ES-I3 (cell line): ENCODE measurements at regions not wholly inside any gene's neighbourhood (a gene's known extent, or its start where the extent isn't known, plus 50 kb on each side); places are given as distances from the start of the nearest gene placed in this dataset.
"Not testable (repeated sequence)": the region's sequence is repeated elsewhere in the genome, so short reads cannot be mapped to it uniquely, and the experiment has no call there.

ENCODE experiments used
- H3K36me3 ChIP-seq: 2 replicates; pipeline ENCODE4 v1.6.1; 2013; ENCODE audit warnings: mild to moderate bottlenecking, low read length, control low read depth, moderate library complexity; ENCODE audit not compliant: insufficient read depth
- H3K4me1 ChIP-seq: 2 replicates; pipeline ENCODE4 v1.6.1; 2013; ENCODE audit warnings: mild to moderate bottlenecking, control low read depth, low read length; ENCODE audit not compliant: insufficient read depth
- H3K9ac ChIP-seq: 2 replicates; pipeline ENCODE4 v1.6.1; 2013; ENCODE audit warnings: low read depth, mild to moderate bottlenecking, low read length, moderate library complexity
- H3K9me3 ChIP-seq: 2 replicates; pipeline ENCODE4 v1.6.1; 2013; ENCODE audit warnings: mild to moderate bottlenecking, low read length, moderate library complexity; ENCODE audit not compliant: control insufficient read depth, insufficient read depth

DNA sequence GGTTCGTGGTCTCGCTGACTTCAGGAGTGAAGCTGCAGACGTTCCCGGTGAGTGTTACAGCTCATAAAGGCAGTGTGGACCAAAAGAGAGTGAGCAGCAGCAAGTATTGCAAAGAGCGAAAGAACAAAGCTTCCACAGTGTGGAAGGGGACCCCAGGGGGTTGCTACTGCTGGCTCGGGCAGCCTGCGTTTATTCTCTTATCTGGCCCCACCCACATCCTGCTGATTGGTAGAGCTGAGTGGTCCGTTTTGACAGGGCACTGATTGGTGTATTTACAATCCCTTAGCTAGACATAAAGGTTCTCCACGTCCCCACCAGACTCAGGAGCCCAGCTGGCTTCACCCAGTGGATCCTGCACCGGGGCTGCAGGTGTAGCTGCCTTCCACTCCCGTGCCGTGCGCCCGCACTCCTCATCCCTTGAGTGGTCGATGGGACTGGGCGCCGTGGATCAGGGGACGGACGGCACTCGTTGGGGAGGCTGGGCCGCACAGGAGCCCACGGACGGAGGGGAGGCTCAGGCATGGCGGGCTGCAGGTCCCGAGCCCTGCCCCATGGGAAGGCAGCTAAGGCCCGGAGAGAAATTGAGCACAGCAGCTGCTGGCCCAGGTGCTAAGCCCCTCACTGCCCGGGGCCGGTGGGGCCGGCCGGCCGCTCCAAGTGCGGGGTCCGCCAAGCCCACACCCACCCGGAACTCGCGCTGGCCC is 2661.6 kb upstream of the PCDH20 start:
- H3K9me3 ChIP-seq, H3K4me1 ChIP-seq, H3K9ac ChIP-seq, H3K36me3 ChIP-seq: not testable (repeated sequence)

DNA sequence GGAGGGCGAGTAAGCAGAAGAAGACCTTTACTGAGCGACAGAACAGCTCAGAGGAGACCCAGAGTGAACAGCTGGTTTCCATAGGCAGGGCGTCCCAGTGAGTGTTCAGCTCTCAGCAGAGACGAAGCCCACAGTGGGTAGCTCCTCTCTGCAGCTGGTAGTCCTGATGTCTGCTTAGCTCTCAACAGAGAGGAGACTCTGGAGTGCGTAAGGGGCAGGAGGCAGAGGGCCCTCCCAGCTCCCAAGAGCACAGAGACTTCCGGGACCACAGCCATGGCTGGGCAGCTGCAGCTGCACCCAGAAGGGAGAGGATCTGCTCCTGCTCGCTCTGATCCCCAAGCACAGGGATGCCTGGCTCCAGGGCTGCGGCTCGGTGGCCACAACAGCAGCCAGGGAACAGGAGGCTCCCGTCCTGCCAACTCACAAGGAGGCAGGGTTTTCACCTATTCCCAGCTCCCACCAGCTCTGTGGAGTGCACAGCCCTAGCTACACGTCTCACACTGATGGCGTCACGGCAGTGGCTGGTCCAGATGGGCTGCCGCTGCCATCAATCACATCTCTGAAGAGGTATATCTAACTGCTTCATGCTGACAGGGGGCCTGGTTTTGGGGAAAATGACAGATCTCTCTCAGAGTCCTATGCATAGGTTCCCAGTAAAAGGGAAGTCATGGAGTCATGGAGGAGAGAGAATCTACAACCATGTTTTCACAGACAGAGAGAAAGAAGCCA is 2660.1 kb upstream of the PCDH20 start:
- H3K9ac ChIP-seq: no peak overlapping the region
- H3K4me1 ChIP-seq: no peaks in the 10 kb centered on the region

DNA sequence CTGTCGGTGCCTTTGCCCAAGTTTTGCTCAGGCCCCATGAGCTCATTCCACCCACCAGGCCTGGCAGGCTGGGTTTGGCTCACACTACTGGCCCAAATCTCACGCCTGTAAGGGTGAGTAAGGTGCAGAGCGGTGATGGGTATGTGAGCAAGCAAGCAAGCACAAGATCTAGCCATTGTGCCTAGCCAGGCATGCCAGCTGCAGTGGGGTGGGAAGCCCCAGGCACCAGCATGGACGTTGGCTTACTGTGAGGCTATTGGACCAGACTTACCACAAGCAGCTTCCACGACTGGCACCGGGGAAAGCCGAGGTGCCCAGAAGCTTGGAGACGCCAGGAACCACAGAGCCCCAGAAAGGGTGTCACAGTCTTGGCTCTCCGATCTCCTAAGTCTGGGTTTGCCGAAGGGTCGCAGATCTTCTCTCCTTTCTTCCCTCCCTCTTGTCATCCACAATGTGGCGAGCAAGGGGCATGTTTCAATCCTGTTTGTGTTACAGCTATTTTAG is 2659.4 kb upstream of the PCDH20 start:
- H3K9ac ChIP-seq: no peak overlapping the region

More for the DNA sequence above, 2660.1 kb upstream of the PCDH20 start:
- no peaks in the 10 kb centered on the region for H3K36me3 ChIP-seq
- H3K9me3 ChIP-seq: no peaks in the 10 kb centered on the region

DNA sequence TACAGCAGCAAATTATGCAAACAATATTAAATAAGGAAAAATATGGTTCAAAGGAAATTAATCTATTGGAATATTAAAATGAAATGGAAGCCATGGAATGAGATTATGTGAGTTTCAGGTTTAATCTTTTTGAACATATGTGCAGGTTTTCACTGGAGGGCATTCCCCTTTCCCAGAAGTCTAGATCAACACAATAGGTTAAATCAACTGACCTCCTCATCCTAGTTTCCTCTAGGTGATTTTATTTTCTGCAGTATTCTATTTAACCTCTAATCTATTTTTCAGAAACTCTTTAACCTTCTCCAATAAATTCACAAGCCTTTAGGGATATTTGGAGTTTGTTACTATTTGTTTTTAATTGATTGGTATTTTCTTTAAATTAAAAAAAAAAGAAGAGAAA is 2657.6 kb upstream of the PCDH20 start:
- Histone ChIP-seq H3K9me3 (no peaks in the 10 kb centered on the region), H3K9ac (no peak overlapping the region), H3K36me3 (no peaks in the 10 kb centered on the region), H3K4me1 (no peaks in the 10 kb centered on the region)

More for the DNA sequence above, 2659.4 kb upstream of the PCDH20 start:
- Histone ChIP-seq H3K9me3 (no peaks in the 10 kb centered on the region), H3K4me1 (no peaks in the 10 kb centered on the region), H3K36me3 (no peaks in the 10 kb centered on the region)

DNA sequence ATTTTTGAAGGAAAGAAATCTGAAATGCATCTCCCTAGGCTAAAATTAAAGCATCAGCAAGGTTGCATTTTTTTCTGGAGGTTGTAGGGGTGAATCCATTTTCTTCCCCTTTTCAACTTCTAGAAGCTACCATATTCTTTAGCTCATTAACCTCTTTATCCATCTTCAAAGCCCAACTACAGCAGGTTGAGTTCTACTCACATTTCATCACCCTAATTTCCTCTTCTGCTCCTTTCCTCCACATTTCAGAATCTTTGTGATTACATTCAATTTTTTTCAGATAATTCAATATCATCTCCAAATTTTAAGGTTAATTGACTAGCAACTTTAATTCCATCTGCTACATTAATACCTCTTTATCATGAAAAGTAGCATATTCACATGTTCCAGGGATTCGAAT is 2655.7 kb upstream of the PCDH20 start:
- H3K9ac ChIP-seq: no peak overlapping the region
- H3K36me3 ChIP-seq: no peaks in the 10 kb centered on the region
- H3K9me3 ChIP-seq: no peaks in the 10 kb centered on the region
- no peaks in the 10 kb centered on the region for H3K4me1 ChIP-seq

DNA sequence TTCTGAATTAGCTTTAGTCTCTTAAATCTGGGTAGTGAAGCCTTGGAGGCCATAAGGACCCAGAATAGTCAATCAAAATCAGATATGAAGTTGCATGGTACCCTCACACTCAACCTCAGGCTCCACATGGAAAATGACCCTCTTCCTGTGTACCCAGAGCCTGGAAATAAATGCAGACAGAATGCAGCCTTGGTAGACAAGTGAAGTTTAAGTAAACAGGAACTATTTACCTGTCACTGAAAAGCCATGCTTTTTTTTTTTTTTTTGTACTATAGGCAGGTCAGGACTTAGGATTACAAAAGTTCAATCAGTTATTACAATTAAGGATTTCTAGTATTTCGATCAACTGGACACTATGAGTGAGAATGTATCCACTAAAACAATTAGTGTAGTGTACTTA is 2654.2 kb upstream of the PCDH20 start:
- H3K4me1 ChIP-seq: no peaks in the 10 kb centered on the region
- no peak overlapping the region for H3K9ac ChIP-seq
- no peaks in the 10 kb centered on the region for H3K9me3 ChIP-seq
- H3K36me3 ChIP-seq: no peaks in the 10 kb centered on the region

DNA sequence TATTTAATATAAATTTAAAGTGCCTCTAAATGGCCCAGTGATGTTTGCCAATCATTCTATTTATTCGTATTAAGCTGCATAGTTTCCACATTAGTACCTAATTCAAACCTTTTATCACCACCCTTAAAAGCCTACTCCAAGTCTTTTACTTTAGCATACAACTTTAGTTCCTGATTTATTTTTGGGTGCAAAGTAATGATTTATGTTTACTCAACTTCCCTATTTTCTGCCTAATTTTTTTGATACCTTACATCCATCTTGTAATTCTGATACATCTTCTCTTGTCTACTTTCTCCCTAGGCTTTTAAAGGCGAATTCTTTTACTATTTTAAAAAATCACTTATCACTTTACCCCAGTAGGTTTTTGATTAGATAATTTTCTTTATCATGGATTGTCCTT is 2651.1 kb upstream of the PCDH20 start:
- H3K9ac ChIP-seq: no peak overlapping the region
- no peaks in the 10 kb centered on the region for H3K4me1 ChIP-seq
- no peaks in the 10 kb centered on the region for H3K9me3 ChIP-seq
- H3K36me3 ChIP-seq: no peaks in the 10 kb centered on the region

DNA sequence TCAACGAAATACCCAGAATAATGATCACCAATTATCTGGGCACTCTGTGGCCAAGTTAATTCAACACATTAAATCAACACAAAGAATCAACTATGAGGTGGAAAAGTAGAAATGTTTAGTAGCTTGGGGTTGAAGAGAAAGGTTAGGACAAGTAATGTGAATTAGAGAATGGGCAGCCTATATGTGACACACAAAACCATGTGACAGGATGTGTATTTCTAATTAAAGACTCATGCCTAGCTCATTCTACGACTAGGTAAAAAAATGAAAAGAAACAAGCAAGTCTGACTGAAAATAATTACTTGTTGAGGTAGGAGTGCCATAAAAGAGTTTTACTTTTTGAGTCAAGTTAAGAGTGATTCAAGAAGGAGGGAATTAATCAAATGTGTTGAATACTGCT is 2646.0 kb upstream of the PCDH20 start:
- Histone ChIP-seq H3K9me3 (no peaks in the 10 kb centered on the region), H3K36me3 (no peaks in the 10 kb centered on the region), H3K9ac (no peak overlapping the region), H3K4me1 (no peaks in the 10 kb centered on the region)

DNA sequence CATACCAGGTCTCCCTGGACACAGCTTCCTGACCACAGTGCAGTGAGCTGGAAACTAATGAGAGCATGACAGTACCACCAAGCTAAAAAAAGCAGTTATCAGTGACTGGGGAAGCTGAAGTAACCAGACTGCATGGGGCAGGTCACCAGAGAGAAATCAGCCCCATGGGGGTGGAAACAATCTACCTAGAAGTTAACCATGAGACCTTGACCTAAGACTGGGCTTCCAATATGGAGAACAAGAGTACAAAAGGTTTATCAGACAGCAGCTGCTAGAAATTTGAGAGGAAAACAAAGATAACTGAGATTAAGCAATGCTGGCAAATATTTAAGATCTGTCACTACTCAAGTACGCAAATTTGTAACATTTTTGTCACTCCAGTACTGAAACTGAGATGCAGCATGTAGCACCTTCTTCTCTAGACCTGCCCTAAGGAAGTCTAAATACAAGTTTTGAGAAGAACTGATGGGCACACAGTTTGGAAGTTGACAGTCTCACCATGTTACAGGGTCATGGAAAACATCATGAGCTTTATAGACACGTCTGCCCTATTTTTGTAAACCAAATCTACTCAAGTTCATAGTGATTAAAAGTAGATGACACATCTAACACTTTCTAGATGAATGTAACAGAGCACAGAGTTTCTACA is 2641.8 kb upstream of the PCDH20 start:
- Histone ChIP-seq H3K9ac (no peak overlapping the region), H3K4me1 (no peaks in the 10 kb centered on the region; the same call in 1 of the 2 replicates), H3K36me3 (no peaks in the 10 kb centered on the region), H3K9me3 (no peaks in the 10 kb centered on the region)

DNA sequence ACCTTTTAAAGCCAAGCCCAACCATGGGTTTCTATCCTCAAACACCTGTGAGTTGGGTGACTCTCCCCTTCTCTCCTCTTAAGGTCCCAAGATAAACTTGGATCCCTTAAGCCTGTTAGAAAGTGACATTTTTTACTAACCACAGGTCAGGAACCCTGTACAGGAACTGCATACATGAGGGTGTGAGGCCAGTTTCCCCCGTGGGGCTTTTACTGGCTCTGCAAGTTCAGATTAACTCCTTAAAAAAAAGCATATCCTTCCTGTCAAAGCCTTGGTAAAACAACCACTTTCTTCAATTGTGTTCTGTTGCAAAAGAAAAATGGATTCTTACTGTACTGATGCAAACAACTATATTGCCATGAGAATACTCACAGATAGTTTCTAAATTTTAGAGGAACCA is 2638.7 kb upstream of the PCDH20 start:
- no peaks in the 10 kb centered on the region for H3K36me3 ChIP-seq
- no peaks in the 10 kb centered on the region; the same call in 1 of the 2 replicates for H3K9me3 ChIP-seq
- H3K4me1 ChIP-seq: no peaks in the 10 kb centered on the region; the same call in 1 of the 2 replicates
- H3K9ac ChIP-seq: no peak overlapping the region

DNA sequence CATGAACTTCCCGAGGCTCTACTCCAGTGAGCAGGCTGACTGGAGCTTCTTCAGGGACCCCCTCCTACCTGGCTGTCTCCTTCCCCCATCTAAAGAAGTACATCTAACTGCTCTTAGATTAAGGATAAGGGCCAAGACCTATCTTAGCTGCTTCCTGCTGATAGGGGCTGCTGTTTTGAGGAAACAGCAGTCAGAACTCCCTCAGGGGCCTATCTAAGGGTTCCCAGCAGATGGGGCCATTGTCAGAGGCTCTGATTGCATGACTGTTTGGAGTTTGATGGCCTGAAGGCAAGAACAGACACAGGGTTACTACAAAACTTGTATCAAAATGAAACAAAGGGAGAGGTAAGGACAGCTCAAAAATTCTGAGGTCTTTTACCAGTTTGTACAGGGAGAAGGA is 2636.9 kb upstream of the PCDH20 start:
- no peaks in the 10 kb centered on the region; the same call in 1 of the 2 replicates for H3K9me3 ChIP-seq
- no peak overlapping the region for H3K9ac ChIP-seq
- no peaks in the 10 kb centered on the region; the same call in 1 of the 2 replicates for H3K4me1 ChIP-seq
- H3K36me3 ChIP-seq: no peaks in the 10 kb centered on the region

DNA sequence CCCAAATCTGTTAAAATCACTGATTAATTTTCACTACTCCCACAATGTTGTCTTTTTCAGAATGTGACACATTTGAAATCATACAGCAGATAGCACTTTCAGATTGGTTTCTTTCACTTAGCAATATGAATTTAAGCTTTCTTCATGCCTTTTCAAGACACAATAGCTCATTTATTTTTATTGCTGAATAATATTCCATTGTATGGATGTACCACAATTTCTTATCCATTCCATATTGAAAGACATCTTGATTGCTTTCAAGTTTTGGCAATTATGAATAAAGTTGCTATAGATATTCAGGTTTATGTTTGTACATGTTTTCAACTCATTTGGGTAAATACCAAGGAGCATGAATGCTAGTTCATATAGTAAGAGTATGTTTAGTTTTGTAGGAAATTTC is 2635.6 kb upstream of the PCDH20 start:
- Histone ChIP-seq H3K9me3 (no peaks in the 10 kb centered on the region; the same call in 1 of the 2 replicates), H3K36me3 (no peaks in the 10 kb centered on the region), H3K4me1 (no peaks in the 10 kb centered on the region; the same call in none of the 2 replicates), H3K9ac (no peak overlapping the region)

DNA sequence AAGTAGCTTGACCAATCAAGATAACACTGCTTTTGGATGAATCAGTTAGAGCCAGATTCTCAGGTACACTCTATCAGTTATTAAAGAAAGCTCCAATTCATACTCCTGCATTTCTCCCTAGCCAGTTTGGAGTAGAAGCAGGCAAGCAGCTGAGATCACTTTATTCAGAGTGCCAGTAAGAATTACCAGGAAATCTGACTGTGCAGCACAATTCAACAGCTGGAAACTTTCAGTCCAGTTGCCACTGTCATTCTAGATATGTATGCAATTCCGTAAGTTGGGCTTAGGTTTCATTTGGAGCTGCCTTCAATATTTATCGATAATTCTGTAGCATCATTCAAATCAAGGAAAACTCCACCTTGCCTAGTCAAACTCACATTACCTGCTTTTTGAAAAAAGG is 2625.6 kb upstream of the PCDH20 start:
- Histone ChIP-seq H3K9ac (no peak overlapping the region), H3K4me1 (no peaks in the 10 kb centered on the region), H3K9me3 (no peaks in the 10 kb centered on the region), H3K36me3 (no peaks in the 10 kb centered on the region)

DNA sequence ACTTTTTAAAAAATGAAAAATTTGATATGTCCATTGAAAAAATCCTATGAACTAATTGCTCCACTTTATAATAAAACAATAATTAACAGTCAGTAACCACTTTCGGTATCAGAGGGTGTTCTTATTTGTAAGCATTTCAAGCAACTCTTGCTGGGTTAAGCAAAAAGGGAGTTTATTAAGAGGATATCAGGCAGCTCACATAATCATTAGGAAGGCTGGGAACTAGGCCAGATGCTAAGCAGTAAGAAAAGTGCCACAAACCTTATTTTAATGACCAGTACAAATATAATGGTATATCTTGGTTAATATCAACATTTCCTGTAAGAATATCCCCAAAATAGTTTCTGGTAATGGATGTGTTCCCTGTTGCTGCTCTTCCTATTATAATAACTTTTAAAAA is 2618.3 kb upstream of the PCDH20 start:
- no peak overlapping the region for H3K9ac ChIP-seq
- H3K9me3 ChIP-seq: no peaks in the 10 kb centered on the region
- no peaks in the 10 kb centered on the region for H3K36me3 ChIP-seq

More for the DNA sequence above, 2618.3 kb upstream of the PCDH20 start:
- no peaks in the 10 kb centered on the region for H3K4me1 ChIP-seq
